Smooth muscle cell (in vitro differentiated cells): ENCODE measurements at regions not wholly inside any gene's neighbourhood (a gene's known extent, or its start where the extent isn't known, plus 50 kb on each side); places are given as distances from the start of the nearest gene placed in this dataset.

Experiments used
- DNase-seq: peaks from one replicate; lab custom pipeline; 2025; ENCODE audit not compliant: unreplicated experiment; lab: John Stamatoyannopoulos, UW
- H2AFZ ChIP-seq: fragments of 200-600 bp; sonication (generic); 2 replicates; pipeline ENCODE4 v1.6.0; 2016; ENCODE audit warnings: antibody characterized with exemption, low read depth, mild to moderate bottlenecking
- H3F3A ChIP-seq: fragments of 200-600 bp; sonication (generic); 2 replicates; pipeline ENCODE4 v1.6.0; 2017; ENCODE audit warnings: antibody characterized with exemption, low read depth
- H3K27ac ChIP-seq: fragments of 200-600 bp; sonication (generic); 2 replicates; pipeline ENCODE4 v1.5.1; 2016; ENCODE audit warnings: low read depth, mild to moderate bottlenecking
- H3K27me3 ChIP-seq: fragments of 200-600 bp; sonication (generic); 2 replicates; pipeline ENCODE4 v1.6.1; 2016; ENCODE audit warnings: low read depth, mild to moderate bottlenecking
- H3K36me3 ChIP-seq: fragments of 200-600 bp; sonication (generic); 2 replicates; pipeline ENCODE4 v1.5.1; 2016; ENCODE audit warnings: low read depth
- H3K4me1 ChIP-seq: fragments of 200-600 bp; sonication (generic); 2 replicates; pipeline ENCODE4 v1.5.1; 2016; ENCODE audit warnings: low read depth
- H3K4me2 ChIP-seq: fragments of 200-600 bp; sonication (generic); 2 replicates; pipeline ENCODE4 v1.6.0; 2016; ENCODE audit warnings: mild to moderate bottlenecking
- H3K4me3 ChIP-seq: fragments of 200-600 bp; sonication (generic); 2 replicates; pipeline ENCODE4 v1.5.1; 2016; ENCODE audit warnings: mild to moderate bottlenecking
- H3K79me2 ChIP-seq: fragments of 200-600 bp; sonication (generic); 2 replicates; pipeline ENCODE4 v1.6.0; 2016; ENCODE audit warnings: low read depth, mild to moderate bottlenecking
- H3K9ac ChIP-seq: fragments of 200-600 bp; sonication (generic); 2 replicates; pipeline ENCODE4 v1.6.0; 2016; ENCODE audit warnings: low read depth
- H3K9me3 ChIP-seq: fragments of 200-600 bp; sonication (generic); replicated peaks from 2 replicates; pipeline ENCODE4 v1.5.1; 2016; ENCODE audit warnings: low read depth
- H4K20me1 ChIP-seq: fragments of 200-600 bp; sonication (generic); 2 replicates; pipeline ENCODE4 v1.6.0; 2016; ENCODE audit warnings: low read depth
- WGBS: methylation state at CpG from one replicate; pipeline ENCODE4 v1.1.7; 2016; ENCODE audit warnings: low lambda C conversion rate; 5-methylcytosine and 5-hydroxymethylcytosine counted together
- TF ChIP-seq, protein P1 (sequence below): fragments of 200-600 bp; sonication (generic); IDR thresholded peaks from 2 replicates; pipeline ENCODE4 v1.5.1; 2017; ENCODE audit warnings: borderline replicate concordance, mild to moderate bottlenecking, antibody characterized with exemption; ENCODE audit not compliant: insufficient read depth, poor library complexity, severe bottlenecking

GRCh38 chr14:38309522-38310277 lies 53.8 kb upstream of the CLEC14A start:
- H3K27me3 ChIP-seq: no peaks in the 10 kb centered on the region
- TF ChIP-seq, protein P1, sequence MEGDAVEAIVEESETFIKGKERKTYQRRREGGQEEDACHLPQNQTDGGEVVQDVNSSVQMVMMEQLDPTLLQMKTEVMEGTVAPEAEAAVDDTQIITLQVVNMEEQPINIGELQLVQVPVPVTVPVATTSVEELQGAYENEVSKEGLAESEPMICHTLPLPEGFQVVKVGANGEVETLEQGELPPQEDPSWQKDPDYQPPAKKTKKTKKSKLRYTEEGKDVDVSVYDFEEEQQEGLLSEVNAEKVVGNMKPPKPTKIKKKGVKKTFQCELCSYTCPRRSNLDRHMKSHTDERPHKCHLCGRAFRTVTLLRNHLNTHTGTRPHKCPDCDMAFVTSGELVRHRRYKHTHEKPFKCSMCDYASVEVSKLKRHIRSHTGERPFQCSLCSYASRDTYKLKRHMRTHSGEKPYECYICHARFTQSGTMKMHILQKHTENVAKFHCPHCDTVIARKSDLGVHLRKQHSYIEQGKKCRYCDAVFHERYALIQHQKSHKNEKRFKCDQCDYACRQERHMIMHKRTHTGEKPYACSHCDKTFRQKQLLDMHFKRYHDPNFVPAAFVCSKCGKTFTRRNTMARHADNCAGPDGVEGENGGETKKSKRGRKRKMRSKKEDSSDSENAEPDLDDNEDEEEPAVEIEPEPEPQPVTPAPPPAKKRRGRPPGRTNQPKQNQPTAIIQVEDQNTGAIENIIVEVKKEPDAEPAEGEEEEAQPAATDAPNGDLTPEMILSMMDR: no peak
- H4K20me1 ChIP-seq: no peaks in the 10 kb centered on the region
- peak overlapping the region; percentile 75 for H3K4me2 ChIP-seq
- no peak overlapping the region for H3K9ac ChIP-seq
- no peaks in the 10 kb centered on the region for H3K9me3 ChIP-seq
- no peaks in the 10 kb centered on the region for H3K36me3 ChIP-seq
- no peak for DNase-seq
- H3K4me1 ChIP-seq: peaks cover 23% of the 10 kb centered on the region
- peak overlapping the region; percentile 58 for H2AFZ ChIP-seq
- H3K79me2 ChIP-seq: no peaks in the 10 kb centered on the region
- 53% methylated on average over 5 of the region's 5 CpGs for WGBS
- no peak overlapping the region for H3K4me3 ChIP-seq
- H3K27ac ChIP-seq: peak overlapping the region; percentile 30
- no peaks in the 10 kb centered on the region for H3F3A ChIP-seq
